Liver (tissue), 3 donors: ENCODE measurements at regions not wholly inside any gene's neighbourhood (a gene's known extent, or its start where the extent isn't known, plus 50 kb on each side); places are given as distances from the start of the nearest gene placed in this dataset.

ENCODE experiments used
- ATF3 ChIP-seq: IDR thresholded peaks from 2 replicates; pipeline ENCODE4 v1.6.1; 2016; ENCODE audit warnings: antibody characterized with exemption
- CTCF ChIP-seq: fragments of 150-350 bp; IDR thresholded peaks from 2 replicates; pipeline ENCODE4 v1.5.1; 2017; ENCODE audit warnings: improper control_type of control experiment, low read depth, low read length; ENCODE audit not compliant: missing input control
- FOXA1 ChIP-seq: IDR thresholded peaks from 2 replicates; pipeline ENCODE4 v1.6.1; 2016; ENCODE audit warnings: antibody characterized with exemption
- MAX ChIP-seq: IDR thresholded peaks from 2 replicates; pipeline ENCODE4 v1.6.1; 2016; ENCODE audit warnings: antibody characterized with exemption
- REST ChIP-seq: IDR thresholded peaks from 2 replicates; pipeline ENCODE4 v1.6.1; 2016; ENCODE audit warnings: antibody characterized with exemption, mild to moderate bottlenecking
- donor health status: healthy.
- donor health status: healthy.

GRCh38 chr5:73388306-73388684 lies 60.3 kb downstream of the FOXD1 start:
- no peak for TF ChIP-seq CTCF
- TF ChIP-seq REST = no peak
- TF ChIP-seq MAX = no peak
- no peak for TF ChIP-seq ATF3
- no peak for TF ChIP-seq FOXA1
